NCI-H146 (cell line): ENCODE measurements at regions not wholly inside any gene's neighbourhood (a gene's known extent, or its start where the extent isn't known, plus 50 kb on each side); places are given as distances from the start of the nearest gene placed in this dataset.

Experiments
- DNase-seq: peaks from one replicate; lab custom pipeline; 2025; lab: John Stamatoyannopoulos, UW

DNA sequence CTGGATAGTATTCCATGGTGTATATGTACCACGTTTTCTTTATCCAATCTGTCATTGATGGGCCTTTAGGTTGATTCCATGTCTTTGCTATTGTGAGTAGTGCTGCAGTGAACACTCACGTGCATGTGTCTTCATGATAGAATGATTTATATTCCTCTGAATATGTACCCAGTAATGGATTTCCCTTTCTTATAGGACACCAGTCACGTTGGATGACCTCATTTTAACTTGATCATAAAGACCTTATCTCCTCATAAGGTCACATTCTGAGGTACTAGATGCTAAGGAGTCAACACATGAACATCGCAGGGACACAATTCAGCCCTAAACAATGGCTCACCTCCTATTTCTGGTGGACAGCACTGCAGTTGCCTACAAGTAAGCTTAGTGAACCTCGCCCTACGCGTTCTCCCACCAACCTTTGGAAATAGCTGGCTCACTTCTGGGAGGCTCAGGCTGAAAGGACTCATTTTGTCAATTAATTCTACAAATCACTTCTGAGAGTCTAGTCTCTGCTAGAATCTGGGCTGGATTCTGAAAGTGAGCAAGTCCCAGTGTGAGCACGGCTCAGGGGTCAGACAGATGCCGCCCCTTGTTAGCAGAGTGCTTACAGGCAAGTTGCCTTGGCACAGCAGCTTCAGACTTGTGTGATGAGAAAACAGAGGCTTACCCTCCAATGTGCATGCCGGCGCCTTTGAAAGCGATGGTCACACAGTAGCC is 183.8 kb upstream of the GSC start:
- no peak for DNase-seq

DNA sequence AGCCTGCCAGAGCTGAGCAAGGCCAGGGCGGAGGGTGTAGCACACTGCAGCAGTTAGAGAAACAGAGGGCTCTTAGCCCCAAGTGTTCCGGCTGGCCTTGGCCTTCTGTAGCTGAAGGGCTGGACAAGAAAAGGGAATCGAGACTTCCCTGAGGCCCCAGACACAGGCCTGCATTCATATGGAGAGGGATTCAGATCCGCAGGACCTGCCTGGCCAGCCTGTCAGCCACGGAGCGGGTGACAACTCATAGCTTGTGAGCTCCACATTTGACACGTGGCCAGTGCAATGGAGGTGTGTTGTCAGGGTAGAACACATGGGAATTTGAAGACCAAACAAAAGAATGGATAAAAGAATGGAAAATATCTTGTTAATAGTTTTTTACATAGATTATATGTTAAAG is 182.2 kb upstream of the GSC start:
- no peak for DNase-seq

GRCh38 chr14:94946244-94946643 is 176.3 kb upstream of the GSC start:
- no peak for DNase-seq

DNA sequence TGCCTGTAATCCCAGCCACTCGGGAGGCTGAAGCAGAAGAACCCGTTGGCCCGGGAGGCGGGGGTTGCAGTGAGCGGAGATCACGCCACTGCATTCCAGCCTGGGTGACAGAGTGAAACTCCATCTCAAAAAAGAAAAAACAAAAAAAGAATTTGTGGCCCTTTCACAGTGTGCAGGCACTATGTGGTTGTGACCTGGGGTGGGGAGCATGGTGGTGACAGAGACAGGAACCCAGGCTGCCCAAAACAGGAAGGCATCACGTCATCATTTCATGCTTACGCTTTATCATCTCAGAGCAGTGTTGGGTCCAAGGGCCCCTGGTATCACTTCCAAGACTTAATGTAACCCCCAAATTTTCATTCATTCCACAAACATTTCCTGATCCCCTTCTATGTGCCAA is 175.7 kb upstream of the GSC start:
- DNase-seq, result no peak

DNA sequence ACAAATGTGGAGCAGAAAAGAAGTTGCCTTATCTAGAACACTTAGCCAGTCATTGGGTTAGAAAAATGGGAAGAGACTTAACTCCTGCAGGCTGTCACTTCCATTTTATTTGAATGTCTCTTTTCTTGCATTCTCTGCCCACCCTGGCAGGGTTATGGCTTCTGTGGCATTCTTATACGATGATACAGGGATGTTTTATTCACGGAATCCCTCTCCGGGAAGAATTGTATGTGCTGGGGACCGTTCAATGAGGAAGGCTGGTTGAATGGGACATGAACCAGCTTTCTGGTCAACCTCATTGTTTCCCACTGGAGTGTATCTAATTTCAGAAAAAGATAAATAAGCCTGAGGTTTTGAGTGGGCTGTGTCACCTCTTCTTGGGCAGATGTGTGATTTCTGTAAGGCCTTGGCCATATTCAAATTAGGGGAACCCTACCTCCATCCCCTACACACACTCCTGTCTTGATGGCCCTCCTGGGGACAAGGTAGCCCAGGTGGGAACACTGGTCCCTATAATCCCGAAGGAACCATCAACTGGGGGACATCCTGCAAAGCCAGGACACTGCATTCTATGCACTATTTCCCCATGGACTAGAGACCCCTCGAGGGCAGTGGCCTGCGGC is 174.8 kb upstream of the GSC start:
- DNase-seq, result no peak

- DNase-seq, result no peak
Measured at GRCh38 chr14:94942601-94943000, 172.7 kb upstream of the GSC start.

DNA sequence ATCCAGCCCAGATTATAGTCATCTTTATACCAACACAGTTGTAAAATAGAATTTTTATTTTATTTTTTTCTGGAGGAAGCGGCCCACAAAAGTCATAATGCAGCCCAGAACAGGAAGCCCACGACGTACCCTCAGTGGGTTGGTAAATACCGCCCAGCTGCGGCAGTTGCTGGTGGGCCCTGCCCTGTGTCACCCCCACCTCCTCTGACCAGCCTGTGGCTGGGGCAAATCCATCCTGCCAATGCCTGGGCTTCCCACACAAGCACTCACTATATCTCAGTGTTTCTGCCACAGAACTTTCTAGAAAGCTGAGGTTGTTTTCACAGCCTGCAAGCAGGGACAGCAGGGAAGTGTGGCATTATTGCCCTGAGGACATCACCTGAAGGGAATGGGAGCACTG is 171.4 kb upstream of the GSC start:
- no peak for DNase-seq

DNA sequence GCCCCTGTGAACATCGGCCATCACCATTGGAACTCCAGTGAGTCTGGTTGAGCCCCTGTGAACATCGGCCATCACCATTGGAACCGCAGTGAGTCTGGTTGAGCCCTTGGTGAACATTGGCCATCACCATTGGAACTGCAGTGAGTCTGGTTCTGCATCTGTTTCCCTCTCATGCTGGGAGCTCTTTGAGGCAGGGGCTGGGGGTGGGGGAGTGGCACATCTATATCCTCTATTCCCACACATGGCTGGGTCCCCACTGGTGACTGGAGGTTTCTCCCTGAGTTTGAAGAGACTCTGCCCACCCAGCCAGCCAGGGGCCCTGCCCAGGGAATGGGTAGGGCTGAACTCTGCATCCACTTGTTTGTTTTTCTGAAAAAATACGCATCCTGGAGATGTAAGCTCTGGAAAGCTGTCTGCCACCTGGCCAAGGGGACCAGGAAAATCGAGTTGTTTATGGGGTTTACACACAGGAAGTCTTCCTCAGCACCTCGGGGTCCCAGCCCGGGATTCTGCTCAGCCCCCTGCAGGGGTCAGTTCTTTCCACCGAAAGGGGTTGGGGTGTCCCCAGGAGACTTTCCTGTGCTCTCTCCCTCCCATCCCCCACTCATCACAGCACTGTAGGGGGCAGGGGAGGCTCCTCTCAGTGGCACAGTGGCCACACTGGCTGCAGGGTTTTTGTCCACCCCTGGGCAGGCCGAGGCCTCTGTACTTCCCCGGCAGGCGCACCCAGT is 170.5 kb upstream of the GSC start:
- no peak for DNase-seq

DNA sequence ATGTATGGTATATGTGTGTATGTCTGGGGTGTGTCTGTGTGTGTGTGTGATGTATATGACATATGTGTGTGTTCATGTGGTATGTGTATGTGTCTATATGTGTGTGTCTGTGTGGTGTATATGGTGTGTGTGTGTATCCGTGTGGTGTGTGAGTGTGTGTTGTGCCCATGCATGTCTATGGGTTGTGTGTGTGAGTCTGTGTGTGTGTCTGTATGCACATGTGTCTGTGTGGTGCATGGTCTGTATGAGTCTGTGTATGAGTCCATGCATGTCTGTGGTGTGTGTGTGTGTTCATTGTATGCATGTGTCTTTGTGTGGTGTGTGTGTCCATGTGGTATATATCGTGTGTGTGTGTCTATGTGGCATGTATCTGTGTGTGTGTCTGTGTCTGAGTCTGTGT is 168.1 kb upstream of the GSC start:
- no peak for DNase-seq

- no peak for DNase-seq
Measured at GRCh38 chr14:94936901-94937685, 167.2 kb upstream of the GSC start.

- peak; percentile 48 for DNase-seq
Measured at GRCh38 chr14:94936401-94936892, 166.5 kb upstream of the GSC start.

GRCh38 chr14:94935706-94936300 is 165.9 kb upstream of the GSC start:
- DNase-seq, result no peak

GRCh38 chr14:94934276-94934810 is 164.4 kb upstream of the GSC start:
- DNase-seq, result no peak

DNA sequence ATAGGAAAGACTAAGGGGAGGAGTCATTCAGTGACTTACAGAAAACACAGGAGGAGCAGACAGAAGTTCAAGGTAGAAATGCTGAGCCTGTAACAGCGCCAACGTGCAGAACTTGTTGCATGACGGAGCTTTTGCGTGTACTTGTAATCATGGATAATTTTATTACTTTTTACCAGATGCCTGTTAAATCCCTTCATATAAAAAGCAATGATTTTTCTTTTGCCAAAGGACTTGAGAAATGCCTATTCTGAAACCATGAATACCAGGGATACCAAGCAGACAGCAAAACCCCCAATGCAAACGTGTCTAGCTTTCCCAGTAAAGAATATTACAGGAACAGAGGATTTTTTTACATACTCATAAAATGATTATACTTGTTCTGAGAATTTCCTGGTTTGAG is 163.6 kb upstream of the GSC start:
- DNase-seq, result no peak

DNA sequence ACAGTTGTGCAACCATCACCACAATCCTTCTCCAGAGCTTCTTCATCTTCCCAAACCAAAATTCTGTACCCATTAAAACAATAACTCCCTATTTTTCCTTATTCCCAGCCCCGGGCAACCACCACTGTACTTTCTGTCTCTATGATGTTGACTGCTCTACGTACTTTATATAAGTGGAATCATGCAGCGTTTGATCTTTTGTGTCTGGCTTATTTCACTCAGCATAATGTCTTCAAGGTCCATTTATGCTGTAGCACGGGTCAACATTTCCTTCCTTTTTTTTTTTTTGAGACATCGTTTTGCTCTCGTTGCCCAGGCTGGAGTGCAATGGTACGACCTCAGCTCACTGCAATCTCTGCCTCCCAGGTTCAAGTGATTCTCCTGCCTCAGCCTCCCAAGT is 162.7 kb upstream of the GSC start:
- no peak for DNase-seq

- DNase-seq, result no peak
Measured at GRCh38 chr14:94930690-94931089, 160.8 kb upstream of the GSC start.

DNA sequence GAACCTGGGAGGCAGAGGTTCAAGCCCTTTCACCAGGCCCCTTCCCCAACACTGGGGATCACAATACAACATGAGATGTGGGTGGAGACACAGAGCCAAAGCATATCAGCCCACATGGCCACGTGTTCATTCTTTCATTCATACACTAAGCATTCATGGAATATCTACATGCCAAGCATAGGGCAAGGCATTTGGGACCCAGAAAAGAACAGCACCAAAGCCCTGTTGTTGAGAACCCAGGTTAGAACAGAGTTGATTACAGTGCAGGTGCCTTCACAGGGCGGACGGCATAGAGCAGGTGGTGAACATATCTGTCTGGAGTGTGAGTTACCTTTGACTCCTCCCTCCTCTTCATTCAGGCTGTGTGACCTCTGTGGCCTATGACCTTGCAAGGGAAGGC is 159.4 kb upstream of the GSC start:
- no peak for DNase-seq

DNA sequence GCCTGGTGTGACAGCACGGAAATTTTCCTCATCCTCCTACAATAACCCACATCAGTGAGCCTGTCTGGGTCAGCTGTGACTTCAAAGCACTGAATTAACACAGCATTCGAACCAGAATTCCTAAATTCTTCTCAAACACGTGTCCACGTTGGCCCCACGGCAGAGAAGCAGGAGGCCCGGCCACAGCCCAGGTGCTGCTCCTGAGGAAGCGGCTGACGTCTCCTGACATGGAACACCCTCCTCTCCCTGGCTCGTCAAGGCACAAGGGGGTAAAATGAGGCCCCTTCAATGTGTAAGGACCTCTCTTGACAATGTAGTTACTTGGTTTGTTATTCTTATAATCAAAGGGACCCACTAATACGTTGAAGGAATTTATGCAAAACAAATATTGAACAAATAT is 156.3 kb upstream of the GSC start:
- no peak for DNase-seq

- DNase-seq, result no peak
Measured at GRCh38 chr14:94925416-94926173, 155.7 kb upstream of the GSC start.

DNA sequence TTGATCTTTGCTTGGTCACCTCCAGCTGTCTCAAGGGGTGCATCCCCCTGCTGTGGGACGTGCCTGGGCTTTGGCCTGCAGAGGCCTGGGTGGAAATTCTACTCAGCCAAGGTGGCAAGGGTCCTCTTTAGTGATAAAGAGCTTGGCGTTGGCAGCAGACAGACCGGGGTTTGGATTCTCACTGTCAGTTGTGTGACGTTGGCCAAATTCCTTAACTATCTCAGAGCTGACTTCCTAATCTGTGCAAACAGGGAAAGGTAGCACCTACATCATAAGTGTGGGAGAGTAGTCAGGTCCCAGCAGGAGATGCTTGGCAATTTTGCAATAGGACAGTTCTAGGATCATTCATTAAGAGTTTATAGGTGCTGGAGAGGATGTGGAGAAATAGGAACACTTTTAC is 154.3 kb upstream of the GSC start:
- DNase-seq, result no peak

- no peak for DNase-seq
Measured at GRCh38 chr14:94923786-94924185, 153.9 kb upstream of the GSC start.
